ENCODE measurements at regions not wholly inside any gene's neighbourhood (a gene's known extent, or its start where the extent isn't known, plus 50 kb on each side); places are given as distances from the start of the nearest gene placed in this dataset.

- TF ChIP-seq POLR2A (IDR thresholded peaks at IDR 0.05): no peak
- TF ChIP-seq CTCF (IDR thresholded peaks at IDR 0.05): no peak
- no peak for TF ChIP-seq EP300 (IDR thresholded peaks at IDR 0.05)
Measured at GRCh38 chr7:136637813-136638212, 230.6 kb upstream of the CHRM2 start.

All from upper lobe of left lung (tissue), 4 donors.